Upper lobe of left lung (tissue), 4 donors: ENCODE measurements at regions not wholly inside any gene's neighbourhood (a gene's known extent, or its start where the extent isn't known, plus 50 kb on each side); places are given as distances from the start of the nearest gene placed in this dataset.

Experiments used
- EP300 ChIP-seq, 4 donors: sonication (generic); formaldehyde crosslinking; IDR thresholded peaks; one replicate each; pipeline ENCODE4 v1.5.1; 2017; ENCODE audit warnings: antibody characterized with exemption in 4 of 4, control low read depth in 2 of 4
- POLR2A ChIP-seq, 4 donors: fragments of 450-650 bp; IDR thresholded peaks; one replicate each; pipeline ENCODE4 v1.5.1; 2016 to 2017; ENCODE audit warnings: antibody characterized with exemption in 4 of 4, mild to moderate bottlenecking in 2 of 4
- TF ChIP-seq, protein P1 (sequence below), 6 experiments: fragments of 450-650 bp in 4 of 6; fragments of 200-600 bp in 2 of 6; sonication (generic) in 2 of 6; IDR thresholded peaks; one replicate each; pipeline ENCODE4 v1.5.1; 2016 to 2019; ENCODE audit warnings: antibody characterized with exemption in 6 of 6

DNA sequence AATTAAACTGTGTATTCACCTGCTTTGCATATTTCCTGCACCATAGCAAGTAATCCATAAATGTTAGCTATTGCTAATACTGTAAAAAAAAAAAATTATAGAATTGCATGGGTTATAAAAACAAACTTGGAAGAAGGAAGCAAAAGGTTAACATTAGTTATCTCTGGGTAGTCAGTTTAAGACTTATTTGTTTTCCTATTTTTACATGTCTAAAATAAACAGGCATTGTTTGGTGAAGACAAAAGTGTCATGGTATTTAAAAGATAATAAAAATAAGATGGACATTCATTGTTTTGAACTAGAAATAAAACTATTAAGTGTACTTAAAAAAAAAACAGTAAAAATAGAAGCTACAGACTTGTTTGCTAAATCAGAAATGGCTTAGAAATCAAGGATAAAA, 313.8 kb downstream of the SOX9 start:
- TF ChIP-seq POLR2A (IDR thresholded peaks at IDR 0.05) (no peak), EP300 (IDR thresholded peaks at IDR 0.05) (no peak)
- TF ChIP-seq, protein P1, sequence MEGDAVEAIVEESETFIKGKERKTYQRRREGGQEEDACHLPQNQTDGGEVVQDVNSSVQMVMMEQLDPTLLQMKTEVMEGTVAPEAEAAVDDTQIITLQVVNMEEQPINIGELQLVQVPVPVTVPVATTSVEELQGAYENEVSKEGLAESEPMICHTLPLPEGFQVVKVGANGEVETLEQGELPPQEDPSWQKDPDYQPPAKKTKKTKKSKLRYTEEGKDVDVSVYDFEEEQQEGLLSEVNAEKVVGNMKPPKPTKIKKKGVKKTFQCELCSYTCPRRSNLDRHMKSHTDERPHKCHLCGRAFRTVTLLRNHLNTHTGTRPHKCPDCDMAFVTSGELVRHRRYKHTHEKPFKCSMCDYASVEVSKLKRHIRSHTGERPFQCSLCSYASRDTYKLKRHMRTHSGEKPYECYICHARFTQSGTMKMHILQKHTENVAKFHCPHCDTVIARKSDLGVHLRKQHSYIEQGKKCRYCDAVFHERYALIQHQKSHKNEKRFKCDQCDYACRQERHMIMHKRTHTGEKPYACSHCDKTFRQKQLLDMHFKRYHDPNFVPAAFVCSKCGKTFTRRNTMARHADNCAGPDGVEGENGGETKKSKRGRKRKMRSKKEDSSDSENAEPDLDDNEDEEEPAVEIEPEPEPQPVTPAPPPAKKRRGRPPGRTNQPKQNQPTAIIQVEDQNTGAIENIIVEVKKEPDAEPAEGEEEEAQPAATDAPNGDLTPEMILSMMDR (IDR thresholded peaks at IDR 0.05) = no peak
